ENCODE measurements at regions not wholly inside any gene's neighbourhood (a gene's known extent, or its start where the extent isn't known, plus 50 kb on each side); places are given as distances from the start of the nearest gene placed in this dataset.

DNA sequence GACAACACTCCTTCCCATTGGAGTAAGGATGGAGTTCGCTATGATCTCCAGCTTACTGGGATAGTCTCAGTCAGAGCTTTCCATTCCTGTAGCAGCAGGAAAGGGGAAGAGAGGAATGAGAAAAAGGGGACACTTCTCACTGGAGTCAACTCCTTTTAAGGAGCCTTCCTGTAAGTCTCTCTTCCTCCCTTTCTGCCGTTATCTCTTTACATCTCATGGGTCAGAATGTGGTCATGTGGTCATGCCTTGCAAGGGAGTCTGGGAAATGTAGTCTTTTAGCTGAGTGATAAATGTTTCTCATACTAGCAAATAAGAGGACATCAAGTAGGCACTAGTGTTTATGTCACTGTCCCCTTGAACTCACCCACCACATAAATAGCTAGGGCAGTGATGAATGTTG, 227.3 kb downstream of the HAPSTR1 start (continued):
- TF ChIP-seq RERE (CRISPR knock-in tag; IDR thresholded peaks at IDR 0.05; ENCODE audit: borderline replicate concordance) (no peak), RAD51 (IDR thresholded peaks at IDR 0.05; ENCODE audit: borderline replicate concordance, low read depth) (peak; percentile 70)

DNA sequence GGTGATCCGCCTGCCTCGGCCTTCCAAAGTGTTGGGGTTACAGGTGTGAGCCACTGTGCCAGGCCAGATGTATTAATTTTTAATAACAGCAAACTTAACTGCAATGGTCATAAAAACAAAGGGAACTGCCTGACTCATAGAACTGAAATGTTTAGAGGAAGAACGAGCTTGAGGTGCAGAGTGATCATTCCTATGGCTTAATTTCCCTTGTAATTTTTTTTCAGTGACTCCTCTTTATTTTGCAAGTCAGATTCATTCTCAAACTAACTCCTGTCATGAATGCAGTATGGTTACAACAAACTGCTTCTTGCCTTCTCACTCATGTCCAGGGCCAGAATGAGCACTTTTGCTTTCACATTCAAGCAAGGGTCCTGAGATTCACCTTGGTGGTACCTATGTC, 231.3 kb downstream of the HAPSTR1 start:
- H3K36me3 ChIP-seq (ENCODE audit: control insufficient read depth, insufficient read depth, low read length), result no peaks in the 10 kb centered on the region
- WGBS (ENCODE audit: insufficient coverage, low coverage, missing lambda C conversion rate), result 0% methylated on average over 3 of the region's 3 CpGs
- no peaks in the 10 kb centered on the region for H3K27me3 ChIP-seq (ENCODE audit: control insufficient read depth in 2 of 2, insufficient read depth in 2 of 2, low read length in 2 of 2)
- no peaks in the 10 kb centered on the region for H3K9me1 ChIP-seq (ENCODE audit: control insufficient read depth, insufficient read depth, low read length)
- DNase-seq (ENCODE audit: extremely low read depth in 1 of 4, low spot score in 3 of 4) (no peak), FAIRE-seq (no peak), ATAC-seq (no peak)
- no peak overlapping the region for H2AFZ ChIP-seq (ENCODE audit: low read depth, low read length)
- H3K79me2 ChIP-seq (ENCODE audit: control insufficient read depth, insufficient read depth, low read length), result no peaks in the 10 kb centered on the region
- in situ Hi-C loops (cut with MboI) (no loop called here), intact Hi-C loops (cut with micrococcal nuclease) (no loop called here)
- BruUV-seq (replicated peaks), result no TSS peak
- H3K4me2 ChIP-seq (ENCODE audit: insufficient read depth, low read length), result no peak overlapping the region
- ChIA-PET CTCF (ENCODE audit: low intra/inter-chr PET ratio) (no interaction called here), POLR2A (no interaction called here)
- H3K9me3 ChIP-seq (replicated peaks; ENCODE audit: control insufficient read depth, insufficient read depth, low read depth, low read length), result no peaks in the 10 kb centered on the region
- no peak overlapping the region for H3K9ac ChIP-seq (ENCODE audit: insufficient read depth in 1 of 2, low read depth in 2 of 2, low read length in 2 of 2)
- TF ChIP-seq DIDO1 (tag; IDR thresholded peaks at IDR 0.05; ENCODE audit: low read depth) (no peak), MIER1 (IDR thresholded peaks at IDR 0.05; ENCODE audit: low read depth) (no peak)
- H4K20me1 ChIP-seq (replicated peaks; ENCODE audit: control insufficient read depth, insufficient read depth, low read length), result no peaks in the 10 kb centered on the region
- no peak overlapping the region for H3K4me3 ChIP-seq
- H3K4me1 ChIP-seq (replicated peaks in 1 of 2; ENCODE audit: control insufficient read depth in 2 of 2, insufficient read depth in 2 of 2, low read length in 2 of 2), result no peaks in the 10 kb centered on the region
- no peak overlapping the region for H3K27ac ChIP-seq (ENCODE audit: extremely low read depth, low read depth, low read length)
